ENCODE measurements at regions not wholly inside any gene's neighbourhood (a gene's known extent, or its start where the extent isn't known, plus 50 kb on each side); places are given as distances from the start of the nearest gene placed in this dataset.

- peak; percentile 70 for DNase-seq (ENCODE audit: low read depth)
- TF ChIP-seq, protein P1, sequence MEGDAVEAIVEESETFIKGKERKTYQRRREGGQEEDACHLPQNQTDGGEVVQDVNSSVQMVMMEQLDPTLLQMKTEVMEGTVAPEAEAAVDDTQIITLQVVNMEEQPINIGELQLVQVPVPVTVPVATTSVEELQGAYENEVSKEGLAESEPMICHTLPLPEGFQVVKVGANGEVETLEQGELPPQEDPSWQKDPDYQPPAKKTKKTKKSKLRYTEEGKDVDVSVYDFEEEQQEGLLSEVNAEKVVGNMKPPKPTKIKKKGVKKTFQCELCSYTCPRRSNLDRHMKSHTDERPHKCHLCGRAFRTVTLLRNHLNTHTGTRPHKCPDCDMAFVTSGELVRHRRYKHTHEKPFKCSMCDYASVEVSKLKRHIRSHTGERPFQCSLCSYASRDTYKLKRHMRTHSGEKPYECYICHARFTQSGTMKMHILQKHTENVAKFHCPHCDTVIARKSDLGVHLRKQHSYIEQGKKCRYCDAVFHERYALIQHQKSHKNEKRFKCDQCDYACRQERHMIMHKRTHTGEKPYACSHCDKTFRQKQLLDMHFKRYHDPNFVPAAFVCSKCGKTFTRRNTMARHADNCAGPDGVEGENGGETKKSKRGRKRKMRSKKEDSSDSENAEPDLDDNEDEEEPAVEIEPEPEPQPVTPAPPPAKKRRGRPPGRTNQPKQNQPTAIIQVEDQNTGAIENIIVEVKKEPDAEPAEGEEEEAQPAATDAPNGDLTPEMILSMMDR (conservative IDR thresholded peaks at IDR 0.05; ENCODE audit: control insufficient read depth, insufficient read depth, low read depth, low read length), result no peak
These were observed 185.1 kb downstream of the CLIC5 start for GRCh38 chr6:45830441-45831139.

GRCh38 chr6:45829873-45830272, 185.8 kb downstream of the CLIC5 start:
- TF ChIP-seq, protein P1 (conservative IDR thresholded peaks at IDR 0.05; ENCODE audit: control insufficient read depth, insufficient read depth, low read depth, low read length), result no peak
- no peak for DNase-seq (ENCODE audit: low read depth)
- H3K4me3 ChIP-seq (ENCODE audit: control insufficient read depth, low read depth, low read length), result no peak overlapping the region

More at GRCh38 chr6:45830441-45831139, 185.1 kb downstream of the CLIC5 start:
- no peak overlapping the region for H3K4me3 ChIP-seq (ENCODE audit: control insufficient read depth, low read depth, low read length)

DNA sequence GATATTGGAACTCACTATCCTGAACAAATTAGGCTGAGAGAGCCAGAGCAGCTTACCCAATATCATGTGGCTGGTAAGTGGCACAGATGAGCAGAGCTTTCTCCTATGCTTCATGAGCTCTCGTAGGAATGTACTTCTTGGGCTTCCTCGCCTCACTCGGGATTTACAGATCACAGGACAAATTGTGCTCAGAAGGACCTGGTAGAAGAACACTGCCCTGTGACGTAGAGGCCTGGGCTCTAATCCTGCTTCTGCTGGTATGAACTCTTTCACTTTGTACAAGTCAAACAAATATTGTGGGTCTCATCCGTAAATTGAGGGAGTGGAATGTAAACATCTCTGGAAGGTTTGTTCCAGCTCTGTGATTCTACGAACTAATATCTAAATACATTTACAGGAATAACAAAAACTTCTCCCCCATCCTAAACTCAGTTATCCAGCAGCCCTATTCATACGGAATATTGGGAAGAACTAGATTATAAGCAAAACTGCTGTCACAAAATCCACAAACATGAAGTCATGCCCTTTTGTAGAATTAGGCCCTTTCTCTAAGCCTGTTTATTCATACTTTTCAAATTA, 187.6 kb downstream of the CLIC5 start:
- TF ChIP-seq, protein P1 (conservative IDR thresholded peaks at IDR 0.05; ENCODE audit: control insufficient read depth, insufficient read depth, low read depth, low read length), result no peak
- no peak overlapping the region for H3K4me3 ChIP-seq (ENCODE audit: control insufficient read depth, low read depth, low read length)
- no peak for DNase-seq (ENCODE audit: low read depth)

DNA sequence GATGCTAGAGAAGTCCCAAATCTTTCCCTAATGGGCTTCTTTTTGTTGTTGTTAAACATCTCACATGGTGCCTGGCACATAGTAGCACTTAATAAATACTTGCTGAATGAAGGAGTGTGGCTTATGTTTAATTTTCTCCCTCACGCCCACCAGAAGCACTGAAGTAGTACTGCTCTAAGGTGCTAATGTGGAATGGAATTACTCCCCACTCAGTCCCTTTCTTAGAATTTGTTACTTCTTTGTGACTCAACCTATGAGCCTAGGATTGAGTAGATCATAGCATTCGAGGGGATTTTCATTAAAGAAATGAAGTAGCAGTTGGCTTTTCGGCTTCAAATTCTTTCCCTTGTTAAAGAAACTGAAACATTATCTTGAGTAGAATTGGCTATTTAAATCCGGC, 192.8 kb downstream of the CLIC5 start:
- no peak for DNase-seq (ENCODE audit: low read depth)
- no peak overlapping the region for H3K4me3 ChIP-seq (ENCODE audit: control insufficient read depth, low read depth, low read length)
- TF ChIP-seq, protein P1 (conservative IDR thresholded peaks at IDR 0.05; ENCODE audit: control insufficient read depth, insufficient read depth, low read depth, low read length), result no peak

- DNase-seq (ENCODE audit: low read depth), result no peak
- TF ChIP-seq, protein P1 (conservative IDR thresholded peaks at IDR 0.05; ENCODE audit: control insufficient read depth, insufficient read depth, low read depth, low read length), result no peak
- no peak overlapping the region for H3K4me3 ChIP-seq (ENCODE audit: control insufficient read depth, low read depth, low read length)
These were observed 193.3 kb downstream of the CLIC5 start for GRCh38 chr6:45822246-45822812.

GRCh38 chr6:45818655-45819054, 197.0 kb downstream of the CLIC5 start:
- TF ChIP-seq, protein P1 (conservative IDR thresholded peaks at IDR 0.05; ENCODE audit: control insufficient read depth, insufficient read depth, low read depth, low read length), result no peak
- H3K4me3 ChIP-seq (ENCODE audit: control insufficient read depth, low read depth, low read length), result no peak overlapping the region
- no peak for DNase-seq (ENCODE audit: low read depth)
